Renal cortex interstitium (tissue), 11 donors: ENCODE measurements at regions not wholly inside any gene's neighbourhood (a gene's known extent, or its start where the extent isn't known, plus 50 kb on each side); places are given as distances from the start of the nearest gene placed in this dataset.

Experiments
- DNase-seq, 11 donors: peaks; one replicate each; pipeline ENCODE4 v3.0.0-alpha.2; 2013; ENCODE audit warnings: low read depth in 9 of 11, low spot score in 4 of 11; ENCODE audit errors: extremely low read depth in 1 of 11

GRCh38 chr11:42077794-42078193, 618.3 kb upstream of the LRRC4C start:
- DNase-seq: no peak

GRCh38 chr11:42085736-42086135, 626.3 kb upstream of the LRRC4C start:
- no peak for DNase-seq

- DNase-seq: no peak
Measured at GRCh38 chr11:42093541-42093940, 634.1 kb upstream of the LRRC4C start.

- no peak for DNase-seq
Measured at GRCh38 chr11:42098075-42098474, 638.6 kb upstream of the LRRC4C start.

DNA sequence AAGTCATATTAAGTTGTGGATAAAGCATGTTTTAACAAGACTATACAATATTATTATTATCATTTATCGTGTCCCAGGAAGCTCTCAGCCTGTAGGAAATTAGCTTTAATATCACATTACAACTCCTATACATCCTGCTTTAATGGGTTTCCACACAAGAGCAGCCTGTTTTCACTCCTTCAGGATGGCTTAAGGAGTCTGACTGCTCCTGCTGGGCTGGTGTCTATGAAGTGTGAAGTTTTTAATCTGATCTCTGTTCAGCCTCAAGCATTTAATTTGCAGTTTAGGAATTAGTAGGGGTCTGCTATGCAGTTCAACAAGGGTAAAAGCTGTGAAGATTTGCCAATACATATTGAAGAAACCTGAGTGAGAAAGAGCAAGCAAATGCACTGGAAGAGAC, 653.4 kb upstream of the LRRC4C start:
- no peak for DNase-seq

DNA sequence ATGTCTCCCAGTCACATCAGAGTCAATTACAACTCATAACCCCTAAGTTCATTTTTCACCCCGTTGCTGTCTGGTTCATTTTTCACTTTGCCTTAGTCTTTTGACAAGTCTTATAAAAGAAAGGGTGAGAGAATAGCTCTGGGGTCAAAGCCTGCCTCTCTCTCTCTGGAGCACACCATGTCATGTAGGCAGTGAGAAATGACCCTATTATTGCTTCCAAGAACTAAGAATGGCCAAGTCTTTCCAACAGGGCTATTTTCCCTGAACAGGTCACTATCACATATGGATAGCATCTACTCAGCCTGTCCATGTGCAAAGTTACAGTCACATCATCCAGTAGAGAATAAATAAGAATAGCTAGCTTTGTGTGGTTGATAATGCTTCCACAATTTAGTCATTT, 655.5 kb upstream of the LRRC4C start:
- DNase-seq: no peak

GRCh38 chr11:42138454-42138853, 679.0 kb upstream of the LRRC4C start:
- DNase-seq: no peak

DNA sequence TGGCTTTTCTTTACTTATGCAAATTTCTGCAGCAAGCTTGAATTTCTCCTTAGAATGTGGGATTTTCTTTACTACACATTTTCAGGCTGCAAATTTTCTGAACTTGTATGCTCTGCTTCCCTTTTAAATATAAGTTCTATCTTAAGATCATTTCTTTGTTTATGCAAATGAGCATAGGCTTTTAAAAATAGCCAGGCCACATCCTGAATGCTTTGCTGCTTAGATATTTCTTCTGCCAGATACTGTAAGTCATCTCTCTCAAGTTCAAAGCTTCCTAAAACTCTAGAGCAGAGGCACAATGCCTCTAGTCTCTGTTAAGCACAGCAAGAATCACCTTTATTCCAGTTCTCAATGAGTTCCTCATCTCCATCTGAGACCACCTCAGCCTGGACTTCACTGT, 685.9 kb upstream of the LRRC4C start:
- no peak for DNase-seq

GRCh38 chr11:42161886-42162285, 702.4 kb upstream of the LRRC4C start:
- no peak for DNase-seq

GRCh38 chr11:42169191-42169590, 709.7 kb upstream of the LRRC4C start:
- peak in 1 of 11 donors; percentile 1 for DNase-seq

GRCh38 chr11:42170601-42171000, 711.1 kb upstream of the LRRC4C start:
- no peak for DNase-seq

- no peak for DNase-seq
Measured at GRCh38 chr11:42171046-42171445, 711.6 kb upstream of the LRRC4C start.

DNA sequence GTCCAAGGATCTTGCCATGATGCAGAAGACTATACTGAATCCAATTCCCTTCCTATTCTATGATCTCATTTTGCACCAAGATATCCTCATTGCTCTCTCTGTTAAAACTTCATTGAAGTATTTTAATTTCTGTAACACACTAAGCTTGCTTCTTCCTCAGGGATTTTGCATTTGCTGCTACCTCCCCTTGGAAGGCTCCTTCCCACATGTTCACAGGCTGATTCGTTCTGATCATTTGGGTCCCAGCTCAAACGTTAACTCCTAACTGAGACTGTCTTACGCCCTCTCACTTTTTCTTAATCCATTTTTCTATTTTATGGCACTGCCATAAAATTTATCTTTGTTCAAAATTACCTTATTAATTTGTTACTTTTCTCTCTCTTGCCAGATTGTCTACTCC, 713.0 kb upstream of the LRRC4C start:
- no peak for DNase-seq

DNA sequence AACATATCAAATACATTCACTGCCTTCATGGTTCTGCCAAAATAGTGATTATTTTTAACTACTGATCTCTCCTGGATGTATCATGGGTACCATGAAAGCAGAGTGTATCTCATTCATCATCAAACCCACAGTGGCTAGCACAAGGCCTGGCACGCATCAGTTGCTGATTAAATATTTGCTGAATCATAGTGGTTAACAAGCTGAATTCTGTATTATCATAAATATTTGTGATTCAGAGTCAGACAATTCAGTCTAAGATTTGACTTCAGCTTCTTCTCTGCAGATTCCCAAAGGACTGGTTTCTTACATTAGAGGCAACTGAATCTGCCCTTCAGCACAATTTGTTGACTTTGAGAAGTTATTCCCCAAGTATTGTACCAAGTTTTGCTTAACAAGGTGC, 715.8 kb upstream of the LRRC4C start:
- no peak for DNase-seq

DNA sequence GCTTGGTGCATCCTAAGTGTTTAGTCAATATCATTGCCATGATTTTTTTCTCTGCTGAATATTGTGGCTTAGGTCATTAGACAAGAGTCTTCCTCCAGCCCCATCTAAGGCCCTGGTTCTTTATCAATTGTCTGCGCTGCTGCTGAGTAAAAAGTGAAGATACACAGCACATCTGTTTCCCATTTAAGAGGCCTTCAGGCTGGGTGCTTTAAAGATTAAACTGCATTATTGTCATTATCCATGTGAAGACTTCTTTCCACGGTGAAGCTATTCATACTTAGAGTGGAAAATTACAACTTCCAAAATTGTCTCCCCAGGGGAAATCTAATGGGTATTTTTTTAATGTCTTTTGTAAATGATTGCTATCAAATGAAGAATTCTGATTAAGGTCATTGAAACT, 719.8 kb upstream of the LRRC4C start:
- no peak for DNase-seq

DNA sequence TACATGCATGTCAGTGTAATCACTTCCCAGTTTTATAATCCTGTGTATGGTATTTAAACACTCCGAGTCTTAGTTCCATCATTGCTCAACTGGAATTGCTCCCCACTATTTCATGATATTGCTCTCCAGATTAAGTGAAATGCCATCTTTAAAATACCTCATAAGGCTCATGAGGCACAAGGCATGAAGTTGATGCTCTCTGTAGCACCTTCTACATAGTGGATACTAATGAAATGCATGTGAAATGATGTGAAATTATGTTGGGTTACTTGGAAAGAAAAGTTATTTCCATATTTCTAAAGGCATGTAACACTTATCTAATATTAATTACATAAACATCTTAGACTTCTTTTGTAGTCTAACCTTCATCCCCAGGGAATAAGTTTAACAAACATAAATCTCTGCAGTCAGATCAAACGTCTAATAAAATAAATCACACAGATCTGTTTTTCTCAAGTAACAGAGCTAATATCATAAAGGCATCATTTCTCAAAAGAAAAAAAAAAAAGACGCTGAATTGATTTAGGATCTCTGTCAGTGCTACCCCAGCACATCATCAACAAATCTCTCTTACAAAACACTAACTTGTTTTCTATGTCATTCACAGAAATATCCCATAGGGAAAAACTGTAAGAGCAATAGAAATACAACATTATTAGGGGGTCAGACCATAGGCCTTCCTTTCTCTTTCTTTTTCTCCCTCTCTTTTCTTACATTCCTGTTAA, 736.0 kb upstream of the LRRC4C start:
- no peak for DNase-seq

DNA sequence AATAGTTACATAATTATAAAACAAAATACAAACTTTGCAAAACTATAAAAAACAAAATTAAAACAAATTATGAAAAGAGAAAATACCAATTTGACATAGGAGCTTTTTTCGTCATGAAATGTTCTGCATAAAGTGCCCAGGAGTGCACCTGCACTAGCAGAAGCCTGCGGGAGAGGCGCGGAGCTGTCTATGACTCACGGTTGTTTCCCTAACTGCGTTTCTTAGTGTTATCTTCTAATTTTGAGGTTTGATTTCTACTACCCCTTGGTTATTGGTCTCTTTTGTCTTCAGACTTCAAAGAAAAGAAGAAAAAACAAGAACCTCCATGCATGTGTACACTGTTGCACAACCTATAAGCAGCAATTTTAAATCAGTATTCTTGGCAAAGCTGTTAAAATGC, 740.9 kb upstream of the LRRC4C start:
- DNase-seq: no peak

DNA sequence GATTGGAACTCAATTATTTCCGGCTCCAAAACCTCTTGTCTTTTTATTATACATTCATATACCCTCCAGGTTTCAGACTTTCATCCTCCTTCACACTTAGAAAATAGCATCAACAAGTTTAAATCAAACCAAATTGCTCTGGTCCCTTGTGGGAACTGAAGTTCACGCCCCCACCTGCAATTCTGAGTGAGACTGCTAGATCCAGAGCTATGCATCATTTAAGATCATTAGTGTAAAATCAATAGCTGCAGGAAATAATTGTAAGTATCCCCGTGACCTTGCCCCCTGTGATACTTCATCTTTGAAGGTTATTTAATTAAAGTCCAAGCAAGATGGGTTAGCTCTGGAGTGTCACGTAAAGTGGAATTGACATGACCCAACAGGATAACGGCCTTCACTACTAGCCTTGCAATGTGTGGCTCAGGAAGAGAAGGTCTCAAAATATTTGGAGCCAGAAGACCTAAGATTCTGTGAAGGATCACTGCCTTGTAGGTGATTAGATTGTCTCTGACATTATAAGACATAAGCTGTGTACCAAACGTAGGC, 742.2 kb upstream of the LRRC4C start:
- DNase-seq: no peak

GRCh38 chr11:42205518-42205917, 746.1 kb upstream of the LRRC4C start:
- DNase-seq: no peak

GRCh38 chr11:42225664-42226063, 766.2 kb upstream of the LRRC4C start:
- DNase-seq: no peak

GRCh38 chr11:42232673-42233072, 773.2 kb upstream of the LRRC4C start:
- DNase-seq: no peak
